K562 (cell line): ENCODE measurements at regions not wholly inside any gene's neighbourhood (a gene's known extent, or its start where the extent isn't known, plus 50 kb on each side); places are given as distances from the start of the nearest gene placed in this dataset.
"Not testable (repeated sequence)": the region's sequence is repeated elsewhere in the genome, so short reads cannot be mapped to it uniquely, and the experiment has no call there.

Experiments used
- ATAC-seq: fragments of 200-7000 bp; cut with Tn5 transposase; 3 replicates; pipeline ENCODE4 v1.9.1; 2020; ENCODE audit warnings: moderate library complexity
- BruUV-seq: library from RNA; stranded (reverse); fragments of 400-500 nt; replicated peaks from 2 replicates; lab custom pipeline; 2021; lab: Mats Ljungman, UMichigan
- CTCF ChIA-PET: fragments of 300-600 bp; formaldehyde crosslinking; extraction: SDS; loops from one replicate; lab custom pipeline; 2021; ENCODE audit warnings: low intra/inter-chr PET ratio; lab: Yijun Ruan, JAX
- POLR2A ChIA-PET: fragments of 300-600, 350-650 bp; sonication (Branson Sonifier 250); formaldehyde crosslinking; extraction: SDS; loops from one replicate; lab custom pipeline; 2021; ENCODE audit warnings: antibody characterized with exemption, inconsistent platforms; lab: Yijun Ruan, JAX
- DNase-seq, 4 experiments: peaks; one replicate each; pipeline versions ENCODE4 v3.0.0 to v3.0.0-alpha.2; 2011 to 2018; ENCODE audit warnings: low spot score in 3 of 4, mixed read lengths in 3 of 4; ENCODE audit errors: extremely low read depth in 1 of 4
- FAIRE-seq: peaks from 2 replicates; lab custom pipeline; 2011; peaks lifted over from hg19 to GRCh38; lab: Jason Lieb, UNC
- H2AFZ ChIP-seq: 2 replicates; pipeline ENCODE4 v1.6.0; 2011; ENCODE audit warnings: low read depth, low read length, control low read depth, inconsistent platforms
- H3K27ac ChIP-seq: fragments of 200-600 bp; 3 replicates; pipeline ENCODE4 v1.8.0; 2011; ENCODE audit warnings: low read depth, mild to moderate bottlenecking, control low read depth, inconsistent platforms, low read length, moderate library complexity, mixed read lengths; ENCODE audit errors: extremely low read depth
- H3K27me3 ChIP-seq, 2 experiments: fragments of 300-600 bp in 1 of 2; 2 replicates in 1 of 2; 3 replicates in 1 of 2; pipeline versions ENCODE4 v1.6.0 to v1.8.0; 2011; ENCODE audit warnings: inconsistent platforms in 2 of 2, low read length in 2 of 2, mild to moderate bottlenecking in 1 of 2, mixed read lengths in 1 of 2, moderate library complexity in 1 of 2; ENCODE audit not compliant: control insufficient read depth in 2 of 2, insufficient read depth in 2 of 2
- H3K36me3 ChIP-seq: fragments of 300-600 bp; 3 replicates; pipeline ENCODE4 v1.8.0; 2011; ENCODE audit warnings: mild to moderate bottlenecking, low read length, inconsistent platforms; ENCODE audit not compliant: control insufficient read depth, insufficient read depth
- H3K4me1 ChIP-seq, 2 experiments: fragments of 200-600 bp in 1 of 2; replicated peaks in 1 of 2; 2 replicates in 1 of 2; 3 replicates in 1 of 2; pipeline versions ENCODE4 v1.5.1 to v1.8.0; 2011; ENCODE audit warnings: inconsistent platforms in 2 of 2, low read length in 2 of 2, mild to moderate bottlenecking in 1 of 2, mixed read lengths in 1 of 2, moderate library complexity in 1 of 2; ENCODE audit not compliant: control insufficient read depth in 2 of 2, insufficient read depth in 2 of 2
- H3K4me2 ChIP-seq: 2 replicates; pipeline ENCODE4 v1.6.1; 2011; ENCODE audit warnings: low read length, control low read depth, inconsistent platforms, mixed read lengths; ENCODE audit not compliant: insufficient read depth
- H3K4me3 ChIP-seq: fragments of 200-600 bp; sonication (generic), shearing (Covaris generic); 2 replicates; pipeline ENCODE4 v1.5.1; 2016; ENCODE audit warnings: control low read depth, inconsistent platforms
- H3K79me2 ChIP-seq: fragments of 200-600 bp; 3 replicates; pipeline ENCODE4 v1.8.0; 2011; ENCODE audit warnings: low read length, inconsistent platforms; ENCODE audit not compliant: control insufficient read depth, insufficient read depth
- H3K9ac ChIP-seq, 2 experiments: 2 replicates each; pipeline versions ENCODE4 v1.6.0 to v1.6.1; 2011; ENCODE audit warnings: low read depth in 2 of 2, low read length in 2 of 2, control low read depth in 1 of 2, inconsistent platforms in 1 of 2, mild to moderate bottlenecking in 1 of 2, mixed read lengths in 1 of 2; ENCODE audit not compliant: insufficient read depth in 1 of 2
- H3K9me1 ChIP-seq: one replicate; pipeline ENCODE4 v1.6.0; 2011; ENCODE audit warnings: inconsistent platforms, mild to moderate bottlenecking, low read length, moderate library complexity; ENCODE audit not compliant: control insufficient read depth, insufficient read depth
- H3K9me3 ChIP-seq: replicated peaks from 2 replicates; pipeline ENCODE4 v1.5.1; 2011; ENCODE audit warnings: low read depth, low read length, inconsistent platforms; ENCODE audit not compliant: control insufficient read depth, insufficient read depth
- H4K20me1 ChIP-seq: replicated peaks from 2 replicates; pipeline ENCODE4 v1.6.1; 2011; ENCODE audit warnings: low read length, inconsistent platforms, mixed read lengths; ENCODE audit not compliant: control insufficient read depth, insufficient read depth
- CTCF ChIP-seq, 3 experiments: IDR thresholded peaks in 2 of 3; conservative IDR thresholded peaks in 1 of 3; 2 replicates each; pipeline ENCODE4 v1.5.1; 2011 to 2012; ENCODE audit warnings: low read length in 3 of 3, mild to moderate bottlenecking in 3 of 3, control low read depth in 2 of 3, improper control_type of control experiment in 1 of 3, inconsistent platforms in 1 of 3, low read depth in 1 of 3, mixed read lengths in 1 of 3, moderate library complexity in 1 of 3; ENCODE audit not compliant: insufficient read depth in 2 of 3
- SMARCA5 ChIP-seq: fragments of 450-650 bp; IDR thresholded peaks from 2 replicates; pipeline ENCODE4 v1.6.1; 2016
- ZBTB33 ChIP-seq: sonication (generic); formaldehyde crosslinking; IDR thresholded peaks from 2 replicates; pipeline ENCODE4 v1.8.1; 2023; ENCODE audit warnings: mild to moderate bottlenecking, missing genetic modification reagents
- WGBS: fragments of 100-300 bp; shearing (Covaris generic); methylation state at CpG from one replicate; pipeline ENCODE4 v1.1.6; 2016; ENCODE audit warnings: low coverage, mixed read lengths; ENCODE audit not compliant: insufficient coverage; ENCODE audit errors: missing lambda C conversion rate; 5-methylcytosine and 5-hydroxymethylcytosine counted together
- in situ Hi-C: fragments of 300-500 bp; cut with MboI; formaldehyde crosslinking; loops from 4 replicates; pipeline ENCODE4 v1.15.0; 2018; ENCODE audit warnings: inconsistent platforms, mixed read lengths
- intact Hi-C: fragments of 100-400 bp; cut with micrococcal nuclease; formaldehyde crosslinking; loops from 2 replicates; pipeline ENCODE4 v1.14.2; 2022

- 100% methylated on average over 1 of the region's 3 CpGs for WGBS
- CTCF ChIA-PET: interaction anchor here (0.6 to 1.8 kb wide), 8 partner anchors 158 to 968 kb away, joined by 3 to 16 read pairs (median 3); no protein-coding TSS in a partner anchor
- not testable (repeated sequence) for ATAC-seq
Observed at GRCh38 chr17:83206036-83206394, 126.6 kb downstream of the METRNL start.

GRCh38 chr17:83206819-83207588 is 127.6 kb downstream of the METRNL start:
- in situ Hi-C loops, H3K27ac ChIP-seq, H3K9me3 ChIP-seq, H3K4me1 ChIP-seq, CTCF ChIA-PET, POLR2A ChIA-PET, BruUV-seq, H3K27me3 ChIP-seq, H2AFZ ChIP-seq, DNase-seq, FAIRE-seq, H4K20me1 ChIP-seq, intact Hi-C loops, ATAC-seq, H3K4me3 ChIP-seq, H3K79me2 ChIP-seq, H3K36me3 ChIP-seq, H3K9ac ChIP-seq, H3K9me1 ChIP-seq, H3K4me2 ChIP-seq: not testable (repeated sequence)
- WGBS: 47% methylated on average over 5 of the region's 15 CpGs

More at GRCh38 chr17:83206036-83206394, 126.6 kb downstream of the METRNL start:
- FAIRE-seq, H3K9me3 ChIP-seq, DNase-seq, H3K4me2 ChIP-seq, H3K27ac ChIP-seq, H3K9me1 ChIP-seq, H4K20me1 ChIP-seq, H3K36me3 ChIP-seq, in situ Hi-C loops, H3K27me3 ChIP-seq, H3K4me3 ChIP-seq, H3K4me1 ChIP-seq, H3K9ac ChIP-seq, H2AFZ ChIP-seq, intact Hi-C loops, BruUV-seq, POLR2A ChIA-PET, H3K79me2 ChIP-seq: not testable (repeated sequence)
- TF ChIP-seq SMARCA5 (peak; percentile 44; the same call in 1 of the 2 replicates), ZBTB33 (CRISPR knock-in tag) (peak; percentile 51; the same call in 1 of the 2 replicates), CTCF (IDR thresholded peaks at IDR 0.05 in 2 of 3, conservative IDR thresholded peaks at IDR 0.05 in 1 of 3; ENCODE audit: insufficient read depth in 2 of 3, low read depth in 1 of 3, low read length in 3 of 3) (0 out of 6 replicates have a peak, but pooled peaks of 1 of the 3 experiments have one; percentile 4)
